ENCODE measurements at regions not wholly inside any gene's neighbourhood (a gene's known extent, or its start where the extent isn't known, plus 50 kb on each side); places are given as distances from the start of the nearest gene placed in this dataset.

DNA sequence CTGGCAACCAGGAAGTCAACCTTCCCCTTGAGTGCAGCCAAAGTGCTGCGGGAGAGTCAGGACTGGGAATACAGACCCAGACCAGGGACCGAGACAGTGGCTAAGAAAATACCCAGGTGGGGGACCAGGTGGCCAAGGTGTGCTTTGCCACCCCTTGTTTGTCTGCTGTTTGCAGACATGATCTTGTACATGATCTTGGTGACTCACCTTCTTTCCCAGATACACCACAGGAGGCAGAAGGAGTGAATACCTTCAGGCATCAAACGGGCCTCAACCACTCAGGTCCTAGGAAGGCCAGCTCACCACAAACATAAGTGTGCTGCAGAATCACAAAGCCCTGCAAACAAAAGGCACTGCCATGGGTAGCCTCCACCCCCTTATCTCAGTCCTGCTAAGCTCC, 62.0 kb downstream of the CNGA2 start:
- no peaks in the 10 kb centered on the region for H3K36me3 ChIP-seq (ENCODE audit: insufficient read depth, low read length)
- H3K79me2 ChIP-seq (ENCODE audit: insufficient read depth, low read length): no peaks in the 10 kb centered on the region
- H3K4me2 ChIP-seq (ENCODE audit: low read length): no peak overlapping the region
- H3K9me3 Mint-ChIP-seq (ENCODE audit: unreplicated experiment): peaks cover 1% of the 10 kb centered on the region
- H3K27ac ChIP-seq (ENCODE audit: low read depth, low read length): no peak overlapping the region
- no peaks in the 10 kb centered on the region for H3K36me3 Mint-ChIP-seq (ENCODE audit: low read depth, unreplicated experiment)
- H3K4me3 Mint-ChIP-seq (ENCODE audit: unreplicated experiment): no peak overlapping the region
- TF ChIP-seq EZH2 (IDR thresholded peaks at IDR 0.05; ENCODE audit: insufficient read depth, low read length): no peak
- TF ChIP-seq, protein P1, sequence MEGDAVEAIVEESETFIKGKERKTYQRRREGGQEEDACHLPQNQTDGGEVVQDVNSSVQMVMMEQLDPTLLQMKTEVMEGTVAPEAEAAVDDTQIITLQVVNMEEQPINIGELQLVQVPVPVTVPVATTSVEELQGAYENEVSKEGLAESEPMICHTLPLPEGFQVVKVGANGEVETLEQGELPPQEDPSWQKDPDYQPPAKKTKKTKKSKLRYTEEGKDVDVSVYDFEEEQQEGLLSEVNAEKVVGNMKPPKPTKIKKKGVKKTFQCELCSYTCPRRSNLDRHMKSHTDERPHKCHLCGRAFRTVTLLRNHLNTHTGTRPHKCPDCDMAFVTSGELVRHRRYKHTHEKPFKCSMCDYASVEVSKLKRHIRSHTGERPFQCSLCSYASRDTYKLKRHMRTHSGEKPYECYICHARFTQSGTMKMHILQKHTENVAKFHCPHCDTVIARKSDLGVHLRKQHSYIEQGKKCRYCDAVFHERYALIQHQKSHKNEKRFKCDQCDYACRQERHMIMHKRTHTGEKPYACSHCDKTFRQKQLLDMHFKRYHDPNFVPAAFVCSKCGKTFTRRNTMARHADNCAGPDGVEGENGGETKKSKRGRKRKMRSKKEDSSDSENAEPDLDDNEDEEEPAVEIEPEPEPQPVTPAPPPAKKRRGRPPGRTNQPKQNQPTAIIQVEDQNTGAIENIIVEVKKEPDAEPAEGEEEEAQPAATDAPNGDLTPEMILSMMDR (IDR thresholded peaks at IDR 0.05; ENCODE audit: insufficient read depth, low read depth, low read length): no peak
- H3K9ac ChIP-seq (ENCODE audit: low read length): no peak overlapping the region
- H3K4me1 ChIP-seq (ENCODE audit: insufficient read depth, low read length): no peaks in the 10 kb centered on the region
- H3K27me3 ChIP-seq (ENCODE audit: insufficient read depth, low read length): no peaks in the 10 kb centered on the region
- H3K9me3 ChIP-seq (ENCODE audit: insufficient read depth, low read depth, low read length): no peaks in the 10 kb centered on the region
- peaks cover 5% of the 10 kb centered on the region for H3K4me1 Mint-ChIP-seq (ENCODE audit: low read depth, unreplicated experiment)
- H2AFZ ChIP-seq (ENCODE audit: low read depth, low read length): no peak overlapping the region
- H3K4me3 ChIP-seq (ENCODE audit: insufficient read depth, low read depth, low read length): no peak overlapping the region
- no peaks in the 10 kb centered on the region for H4K20me1 ChIP-seq (ENCODE audit: insufficient read depth, low read length)
- peak; percentile 71 for FAIRE-seq
- H3K27me3 Mint-ChIP-seq (ENCODE audit: low read depth, unreplicated experiment): peaks cover 24% of the 10 kb centered on the region
- H3K27ac Mint-ChIP-seq (ENCODE audit: unreplicated experiment): no peak overlapping the region
- no peak for DNase-seq (ENCODE audit: low read depth)

DNA sequence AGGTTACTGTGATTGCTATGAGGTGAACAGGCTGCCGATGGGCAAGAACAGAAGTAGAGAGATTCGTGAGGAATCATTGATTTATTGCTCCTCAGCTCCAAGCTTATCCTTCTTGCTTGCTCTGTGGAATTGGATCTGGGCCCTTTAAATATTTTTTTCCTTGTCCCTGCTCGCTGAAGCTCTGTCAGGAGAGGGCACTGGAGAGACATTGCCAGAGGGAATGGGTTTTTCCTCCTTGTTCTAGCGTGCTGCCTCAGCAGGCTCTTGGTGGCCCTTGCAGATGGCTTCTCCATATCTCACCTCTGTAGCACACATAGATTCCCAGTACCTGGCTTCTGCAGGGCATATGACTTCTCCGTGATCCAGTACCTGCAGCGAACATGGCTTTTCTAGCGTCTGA, 67.4 kb downstream of the CNGA2 start:
- Mint-ChIP-seq H3K4me3 (ENCODE audit: unreplicated experiment) (no peak overlapping the region), H3K27ac (ENCODE audit: unreplicated experiment) (no peak overlapping the region), H3K27me3 (ENCODE audit: low read depth, unreplicated experiment) (peaks cover 3% of the 10 kb centered on the region), H3K4me1 (ENCODE audit: low read depth, unreplicated experiment) (peaks cover 5% of the 10 kb centered on the region), H3K36me3 (ENCODE audit: low read depth, unreplicated experiment) (no peaks in the 10 kb centered on the region), H3K9me3 (ENCODE audit: unreplicated experiment) (no peaks in the 10 kb centered on the region)
- no peak for DNase-seq (ENCODE audit: low read depth)
- Histone ChIP-seq H3K27ac (ENCODE audit: low read depth, low read length) (no peak overlapping the region), H3K36me3 (ENCODE audit: insufficient read depth, low read length) (no peaks in the 10 kb centered on the region), H3K4me3 (ENCODE audit: insufficient read depth, low read depth, low read length) (no peak overlapping the region), H3K4me1 (ENCODE audit: insufficient read depth, low read length) (no peaks in the 10 kb centered on the region), H3K9me3 (ENCODE audit: insufficient read depth, low read depth, low read length) (no peaks in the 10 kb centered on the region), H4K20me1 (ENCODE audit: insufficient read depth, low read length) (no peaks in the 10 kb centered on the region), H3K4me2 (ENCODE audit: low read length) (no peak overlapping the region), H3K79me2 (ENCODE audit: insufficient read depth, low read length) (no peaks in the 10 kb centered on the region), H3K27me3 (ENCODE audit: insufficient read depth, low read length) (no peaks in the 10 kb centered on the region), H2AFZ (ENCODE audit: low read depth, low read length) (no peak overlapping the region), H3K9ac (ENCODE audit: low read length) (no peak overlapping the region)
- no peak for FAIRE-seq
- TF ChIP-seq, protein P1 (IDR thresholded peaks at IDR 0.05; ENCODE audit: insufficient read depth, low read depth, low read length): peak; percentile 11
- no peak for TF ChIP-seq EZH2 (IDR thresholded peaks at IDR 0.05; ENCODE audit: insufficient read depth, low read length)

DNA sequence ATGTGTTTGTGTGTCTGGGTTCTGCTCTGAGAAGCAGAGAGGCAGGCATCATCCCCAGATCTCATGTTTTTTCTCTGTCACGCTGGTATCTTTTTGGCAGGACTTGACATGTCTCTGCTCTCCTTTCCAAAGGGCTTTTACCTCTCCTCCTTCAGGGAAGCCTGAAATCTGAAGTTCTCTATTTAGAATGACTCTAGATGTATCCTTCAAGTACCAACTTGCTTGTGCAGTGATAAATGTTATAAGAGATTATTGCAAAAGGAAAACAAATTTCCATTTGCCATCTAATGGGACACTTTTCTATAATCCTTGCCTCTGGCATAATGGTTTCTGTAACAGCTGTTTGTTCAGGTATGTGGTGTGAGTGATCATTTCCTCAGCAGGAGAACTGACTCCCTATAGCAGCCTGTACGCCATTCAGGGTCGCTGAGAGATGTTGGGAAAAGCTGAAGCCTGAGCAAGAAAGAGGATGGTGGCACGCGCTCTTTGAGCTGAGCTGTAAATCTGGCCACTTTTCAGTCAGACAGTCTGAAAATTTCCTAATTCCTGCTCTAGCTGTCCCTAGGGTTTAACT, 72.5 kb downstream of the CNGA2 start:
- H3K4me3 Mint-ChIP-seq (ENCODE audit: unreplicated experiment): no peak overlapping the region
- Histone ChIP-seq H3K4me3 (ENCODE audit: insufficient read depth, low read depth, low read length) (no peak overlapping the region), H3K79me2 (ENCODE audit: insufficient read depth, low read length) (no peaks in the 10 kb centered on the region), H3K27me3 (ENCODE audit: insufficient read depth, low read length) (no peaks in the 10 kb centered on the region), H4K20me1 (ENCODE audit: insufficient read depth, low read length) (no peaks in the 10 kb centered on the region), H2AFZ (ENCODE audit: low read depth, low read length) (no peak overlapping the region), H3K9ac (ENCODE audit: low read length) (no peak overlapping the region), H3K9me3 (ENCODE audit: insufficient read depth, low read depth, low read length) (no peaks in the 10 kb centered on the region), H3K4me2 (ENCODE audit: low read length) (no peak overlapping the region), H3K36me3 (ENCODE audit: insufficient read depth, low read length) (no peaks in the 10 kb centered on the region), H3K4me1 (ENCODE audit: insufficient read depth, low read length) (no peaks in the 10 kb centered on the region), H3K27ac (ENCODE audit: low read depth, low read length) (no peak overlapping the region)
- TF ChIP-seq, protein P1 (IDR thresholded peaks at IDR 0.05; ENCODE audit: insufficient read depth, low read depth, low read length): no peak
- no peak for TF ChIP-seq EZH2 (IDR thresholded peaks at IDR 0.05; ENCODE audit: insufficient read depth, low read length)
- no peak for DNase-seq (ENCODE audit: low read depth)
- H3K27me3 Mint-ChIP-seq (ENCODE audit: low read depth, unreplicated experiment): peaks cover 6% of the 10 kb centered on the region
- peak; percentile 34 for FAIRE-seq
- no peaks in the 10 kb centered on the region for H3K4me1 Mint-ChIP-seq (ENCODE audit: low read depth, unreplicated experiment)
- no peaks in the 10 kb centered on the region for H3K36me3 Mint-ChIP-seq (ENCODE audit: low read depth, unreplicated experiment)
- peaks cover 2% of the 10 kb centered on the region for H3K9me3 Mint-ChIP-seq (ENCODE audit: unreplicated experiment)
- no peak overlapping the region for H3K27ac Mint-ChIP-seq (ENCODE audit: unreplicated experiment)

Measured in astrocyte (in vitro differentiated cells and primary cell).